ENCODE measurements at regions not wholly inside any gene's neighbourhood (a gene's known extent, or its start where the extent isn't known, plus 50 kb on each side); places are given as distances from the start of the nearest gene placed in this dataset.

- TF ChIP-seq, protein P1, sequence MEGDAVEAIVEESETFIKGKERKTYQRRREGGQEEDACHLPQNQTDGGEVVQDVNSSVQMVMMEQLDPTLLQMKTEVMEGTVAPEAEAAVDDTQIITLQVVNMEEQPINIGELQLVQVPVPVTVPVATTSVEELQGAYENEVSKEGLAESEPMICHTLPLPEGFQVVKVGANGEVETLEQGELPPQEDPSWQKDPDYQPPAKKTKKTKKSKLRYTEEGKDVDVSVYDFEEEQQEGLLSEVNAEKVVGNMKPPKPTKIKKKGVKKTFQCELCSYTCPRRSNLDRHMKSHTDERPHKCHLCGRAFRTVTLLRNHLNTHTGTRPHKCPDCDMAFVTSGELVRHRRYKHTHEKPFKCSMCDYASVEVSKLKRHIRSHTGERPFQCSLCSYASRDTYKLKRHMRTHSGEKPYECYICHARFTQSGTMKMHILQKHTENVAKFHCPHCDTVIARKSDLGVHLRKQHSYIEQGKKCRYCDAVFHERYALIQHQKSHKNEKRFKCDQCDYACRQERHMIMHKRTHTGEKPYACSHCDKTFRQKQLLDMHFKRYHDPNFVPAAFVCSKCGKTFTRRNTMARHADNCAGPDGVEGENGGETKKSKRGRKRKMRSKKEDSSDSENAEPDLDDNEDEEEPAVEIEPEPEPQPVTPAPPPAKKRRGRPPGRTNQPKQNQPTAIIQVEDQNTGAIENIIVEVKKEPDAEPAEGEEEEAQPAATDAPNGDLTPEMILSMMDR (IDR thresholded peaks at IDR 0.05; ENCODE audit: insufficient read depth, low read length): no peak
- TF ChIP-seq, protein P2, sequence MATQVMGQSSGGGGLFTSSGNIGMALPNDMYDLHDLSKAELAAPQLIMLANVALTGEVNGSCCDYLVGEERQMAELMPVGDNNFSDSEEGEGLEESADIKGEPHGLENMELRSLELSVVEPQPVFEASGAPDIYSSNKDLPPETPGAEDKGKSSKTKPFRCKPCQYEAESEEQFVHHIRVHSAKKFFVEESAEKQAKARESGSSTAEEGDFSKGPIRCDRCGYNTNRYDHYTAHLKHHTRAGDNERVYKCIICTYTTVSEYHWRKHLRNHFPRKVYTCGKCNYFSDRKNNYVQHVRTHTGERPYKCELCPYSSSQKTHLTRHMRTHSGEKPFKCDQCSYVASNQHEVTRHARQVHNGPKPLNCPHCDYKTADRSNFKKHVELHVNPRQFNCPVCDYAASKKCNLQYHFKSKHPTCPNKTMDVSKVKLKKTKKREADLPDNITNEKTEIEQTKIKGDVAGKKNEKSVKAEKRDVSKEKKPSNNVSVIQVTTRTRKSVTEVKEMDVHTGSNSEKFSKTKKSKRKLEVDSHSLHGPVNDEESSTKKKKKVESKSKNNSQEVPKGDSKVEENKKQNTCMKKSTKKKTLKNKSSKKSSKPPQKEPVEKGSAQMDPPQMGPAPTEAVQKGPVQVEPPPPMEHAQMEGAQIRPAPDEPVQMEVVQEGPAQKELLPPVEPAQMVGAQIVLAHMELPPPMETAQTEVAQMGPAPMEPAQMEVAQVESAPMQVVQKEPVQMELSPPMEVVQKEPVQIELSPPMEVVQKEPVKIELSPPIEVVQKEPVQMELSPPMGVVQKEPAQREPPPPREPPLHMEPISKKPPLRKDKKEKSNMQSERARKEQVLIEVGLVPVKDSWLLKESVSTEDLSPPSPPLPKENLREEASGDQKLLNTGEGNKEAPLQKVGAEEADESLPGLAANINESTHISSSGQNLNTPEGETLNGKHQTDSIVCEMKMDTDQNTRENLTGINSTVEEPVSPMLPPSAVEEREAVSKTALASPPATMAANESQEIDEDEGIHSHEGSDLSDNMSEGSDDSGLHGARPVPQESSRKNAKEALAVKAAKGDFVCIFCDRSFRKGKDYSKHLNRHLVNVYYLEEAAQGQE (IDR thresholded peaks at IDR 0.05; ENCODE audit: insufficient replicate concordance, low read depth): peak; percentile 78
- TF ChIP-seq POLR2AphosphoS5 (IDR thresholded peaks at IDR 0.05; ENCODE audit: low read depth): no peak
These were observed 377.9 kb downstream of the ARL6IP6 start for GRCh38 chr2:153096272-153096671.

Data from HL-60 (cell line).